Fibroblast of the aortic adventitia (primary cell): ENCODE measurements at regions not wholly inside any gene's neighbourhood (a gene's known extent, or its start where the extent isn't known, plus 50 kb on each side); places are given as distances from the start of the nearest gene placed in this dataset.

Experiments
- DNase-seq: peaks from one replicate; pipeline ENCODE4 v3.0.0-alpha.2; 2010; ENCODE audit warnings: low read depth
- H3K4me3 ChIP-seq: 2 replicates; pipeline ENCODE4 v1.5.1; 2011; ENCODE audit warnings: low read depth, mild to moderate bottlenecking, control low read depth, low read length, moderate library complexity
- CTCF ChIP-seq: IDR thresholded peaks from 2 replicates; pipeline ENCODE4 v1.5.1; 2011; ENCODE audit warnings: mild to moderate bottlenecking, low read length, control low read depth, inconsistent platforms; ENCODE audit not compliant: insufficient read depth

GRCh38 chr6:93083337-93084230 is 335.8 kb downstream of the EPHA7 start:
- DNase-seq, result no peak
- no peak overlapping the region for H3K4me3 ChIP-seq
- no peak for TF ChIP-seq CTCF

- H3K4me3 ChIP-seq, result no peak overlapping the region
- TF ChIP-seq CTCF, result no peak
- no peak for DNase-seq
Measured at GRCh38 chr6:93081901-93082300, 337.5 kb downstream of the EPHA7 start.

GRCh38 chr6:93079061-93079460 is 340.3 kb downstream of the EPHA7 start:
- no peak for DNase-seq
- no peak for TF ChIP-seq CTCF
- no peak overlapping the region for H3K4me3 ChIP-seq

GRCh38 chr6:93073811-93074210 is 345.5 kb downstream of the EPHA7 start:
- H3K4me3 ChIP-seq, result no peak overlapping the region
- TF ChIP-seq CTCF, result no peak
- DNase-seq, result no peak

GRCh38 chr6:93069856-93070255 is 349.5 kb downstream of the EPHA7 start:
- no peak overlapping the region for H3K4me3 ChIP-seq
- no peak for TF ChIP-seq CTCF
- DNase-seq, result no peak

- no peak for DNase-seq
- no peak for TF ChIP-seq CTCF
- H3K4me3 ChIP-seq, result no peak overlapping the region
Measured at GRCh38 chr6:93059911-93060310, 359.4 kb downstream of the EPHA7 start.

GRCh38 chr6:93057584-93057983 is 361.8 kb downstream of the EPHA7 start:
- DNase-seq, result no peak
- no peak overlapping the region for H3K4me3 ChIP-seq
- TF ChIP-seq CTCF, result no peak
